ENCODE measurements at regions not wholly inside any gene's neighbourhood (a gene's known extent, or its start where the extent isn't known, plus 50 kb on each side); places are given as distances from the start of the nearest gene placed in this dataset.

- peaks cover 8% of the 10 kb centered on the region in 2 donors for H3K9me3 Mint-ChIP-seq
- no peak for DNase-seq
- no peaks in the 10 kb centered on the region for H3K4me1 Mint-ChIP-seq (ENCODE audit: low read depth)
- H3K36me3 Mint-ChIP-seq (ENCODE audit: insufficient read depth in 2 of 2) = no peaks in the 10 kb centered on the region
- H3K27me3 Mint-ChIP-seq (ENCODE audit: low read depth) = no peaks in the 10 kb centered on the region
- H3K4me3 Mint-ChIP-seq = no peak overlapping the region
- no peak for ATAC-seq (replicated peaks in 1 of 2)
- no peak overlapping the region for H3K27ac Mint-ChIP-seq
These were observed 179.6 kb upstream of the TCERG1L start for GRCh38 chr10:131490991-131491594.

- H3K27me3 Mint-ChIP-seq (ENCODE audit: low read depth) = no peaks in the 10 kb centered on the region
- H3K4me3 Mint-ChIP-seq = no peak overlapping the region
- ATAC-seq (replicated peaks in 1 of 2) = no peak
- peaks cover 1 to 2% of the 10 kb centered on the region in 2 donors for H3K9me3 Mint-ChIP-seq
- H3K4me1 Mint-ChIP-seq (ENCODE audit: low read depth) = no peaks in the 10 kb centered on the region
- no peak overlapping the region for H3K27ac Mint-ChIP-seq
- no peak for DNase-seq
- no peaks in the 10 kb centered on the region for H3K36me3 Mint-ChIP-seq (ENCODE audit: insufficient read depth in 2 of 2)
These were observed 180.8 kb upstream of the TCERG1L start for GRCh38 chr10:131492211-131492857.

- Mint-ChIP-seq H3K27ac (no peak overlapping the region), H3K4me3 (no peak overlapping the region), H3K4me1 (ENCODE audit: low read depth) (no peaks in the 10 kb centered on the region), H3K36me3 (ENCODE audit: insufficient read depth in 2 of 2) (no peaks in the 10 kb centered on the region), H3K27me3 (ENCODE audit: low read depth) (no peaks in the 10 kb centered on the region), H3K9me3 (no peaks in the 10 kb centered on the region)
- no peak for ATAC-seq (replicated peaks in 1 of 2)
- no peak for DNase-seq
These were observed 181.9 kb upstream of the TCERG1L start for GRCh38 chr10:131493432-131493831.

GRCh38 chr10:131494451-131494850 lies 182.9 kb upstream of the TCERG1L start:
- Mint-ChIP-seq H3K36me3 (ENCODE audit: insufficient read depth in 2 of 2) (no peaks in the 10 kb centered on the region), H3K4me1 (ENCODE audit: low read depth) (no peaks in the 10 kb centered on the region), H3K4me3 (no peak overlapping the region), H3K27ac (no peak overlapping the region), H3K27me3 (ENCODE audit: low read depth) (no peaks in the 10 kb centered on the region), H3K9me3 (no peaks in the 10 kb centered on the region)
- DNase-seq (no peak), ATAC-seq (replicated peaks in 1 of 2) (no peak)

- H3K27me3 Mint-ChIP-seq (ENCODE audit: low read depth) = no peaks in the 10 kb centered on the region
- no peaks in the 10 kb centered on the region for H3K9me3 Mint-ChIP-seq
These were observed 183.7 kb upstream of the TCERG1L start for GRCh38 chr10:131495224-131495623.

GRCh38 chr10:131495892-131496291 lies 184.4 kb upstream of the TCERG1L start:
- H3K27ac Mint-ChIP-seq = no peak overlapping the region
- no peaks in the 10 kb centered on the region for H3K36me3 Mint-ChIP-seq (ENCODE audit: insufficient read depth in 2 of 2)
- H3K4me1 Mint-ChIP-seq (ENCODE audit: low read depth) = no peaks in the 10 kb centered on the region
- H3K27me3 Mint-ChIP-seq (ENCODE audit: low read depth) = no peaks in the 10 kb centered on the region
- no peaks in the 10 kb centered on the region for H3K9me3 Mint-ChIP-seq
- H3K4me3 Mint-ChIP-seq = no peak overlapping the region
- ATAC-seq (replicated peaks in 1 of 2) = no peak
- DNase-seq = no peak

More at GRCh38 chr10:131495224-131495623, 183.7 kb upstream of the TCERG1L start:
- Mint-ChIP-seq H3K27ac (no peak overlapping the region), H3K4me1 (ENCODE audit: low read depth) (no peaks in the 10 kb centered on the region), H3K4me3 (no peak overlapping the region), H3K36me3 (ENCODE audit: insufficient read depth in 2 of 2) (no peaks in the 10 kb centered on the region)
- DNase-seq = no peak
- no peak for ATAC-seq (replicated peaks in 1 of 2)

GRCh38 chr10:131496351-131497052 lies 185.0 kb upstream of the TCERG1L start:
- H3K9me3 Mint-ChIP-seq = peaks cover 0 to under 1% of the 10 kb centered on the region in 2 donors
- ATAC-seq (replicated peaks in 1 of 2) (no peak), DNase-seq (no peak)
- no peaks in the 10 kb centered on the region for H3K4me1 Mint-ChIP-seq (ENCODE audit: low read depth)
- H3K27me3 Mint-ChIP-seq (ENCODE audit: low read depth) = no peaks in the 10 kb centered on the region
- no peaks in the 10 kb centered on the region for H3K36me3 Mint-ChIP-seq (ENCODE audit: insufficient read depth in 2 of 2)
- H3K4me3 Mint-ChIP-seq = no peak overlapping the region
- no peak overlapping the region for H3K27ac Mint-ChIP-seq

- H3K9me3 Mint-ChIP-seq = peaks cover 12 to 15% of the 10 kb centered on the region in 2 donors
- H3K4me1 Mint-ChIP-seq (ENCODE audit: low read depth) = no peaks in the 10 kb centered on the region
- peaks cover 0 to 11% of the 10 kb centered on the region in 2 donors for H3K36me3 Mint-ChIP-seq (ENCODE audit: insufficient read depth in 2 of 2)
- DNase-seq (no peak), ATAC-seq (replicated peaks in 1 of 2) (no peak)
- H3K4me3 Mint-ChIP-seq = no peak overlapping the region
- H3K27me3 Mint-ChIP-seq (ENCODE audit: low read depth) = no peaks in the 10 kb centered on the region
- H3K27ac Mint-ChIP-seq = no peak overlapping the region
These were observed 188.0 kb upstream of the TCERG1L start for GRCh38 chr10:131499566-131499965.

GRCh38 chr10:131500181-131500580 lies 188.7 kb upstream of the TCERG1L start:
- DNase-seq = no peak
- Mint-ChIP-seq H3K27ac (no peak overlapping the region), H3K4me1 (ENCODE audit: low read depth) (no peaks in the 10 kb centered on the region), H3K36me3 (ENCODE audit: insufficient read depth in 2 of 2) (peaks cover 0 to 11% of the 10 kb centered on the region in 2 donors), H3K27me3 (ENCODE audit: low read depth) (no peaks in the 10 kb centered on the region), H3K4me3 (no peak overlapping the region), H3K9me3 (peaks cover 12 to 15% of the 10 kb centered on the region in 2 donors)
- no peak for ATAC-seq (replicated peaks in 1 of 2)

- DNase-seq (no peak), ATAC-seq (replicated peaks in 1 of 2) (no peak)
- Mint-ChIP-seq H3K36me3 (ENCODE audit: insufficient read depth in 2 of 2) (peaks cover 0 to 11% of the 10 kb centered on the region in 2 donors), H3K4me3 (no peak overlapping the region), H3K4me1 (ENCODE audit: low read depth) (no peaks in the 10 kb centered on the region), H3K9me3 (peaks cover 12 to 15% of the 10 kb centered on the region in 2 donors), H3K27me3 (ENCODE audit: low read depth) (no peaks in the 10 kb centered on the region), H3K27ac (no peak overlapping the region)
These were observed 189.4 kb upstream of the TCERG1L start for GRCh38 chr10:131500892-131501291.

GRCh38 chr10:131503992-131504391 lies 192.5 kb upstream of the TCERG1L start:
- no peak for ATAC-seq (replicated peaks in 1 of 2)
- Mint-ChIP-seq H3K27ac (no peak overlapping the region), H3K4me1 (ENCODE audit: low read depth) (no peaks in the 10 kb centered on the region), H3K27me3 (ENCODE audit: low read depth) (no peaks in the 10 kb centered on the region), H3K36me3 (ENCODE audit: insufficient read depth in 2 of 2) (peaks cover 0 to 11% of the 10 kb centered on the region in 2 donors), H3K9me3 (peaks cover 12 to 15% of the 10 kb centered on the region in 2 donors), H3K4me3 (no peak overlapping the region)
- no peak for DNase-seq

GRCh38 chr10:131511391-131511790 lies 199.9 kb upstream of the TCERG1L start:
- ATAC-seq (replicated peaks in 1 of 2) (no peak), DNase-seq (no peak)
- peaks cover 2 to 8% of the 10 kb centered on the region in 2 donors for H3K9me3 Mint-ChIP-seq
- no peaks in the 10 kb centered on the region for H3K36me3 Mint-ChIP-seq (ENCODE audit: insufficient read depth in 2 of 2)
- H3K4me3 Mint-ChIP-seq = no peak overlapping the region
- H3K27me3 Mint-ChIP-seq (ENCODE audit: low read depth) = no peaks in the 10 kb centered on the region
- H3K4me1 Mint-ChIP-seq (ENCODE audit: low read depth) = no peaks in the 10 kb centered on the region
- no peak overlapping the region for H3K27ac Mint-ChIP-seq

- H3K4me1 Mint-ChIP-seq (ENCODE audit: low read depth) = no peaks in the 10 kb centered on the region
- ATAC-seq (replicated peaks in 1 of 2) (no peak), DNase-seq (no peak)
- no peak overlapping the region for H3K4me3 Mint-ChIP-seq
- peaks cover 2 to 8% of the 10 kb centered on the region in 2 donors for H3K9me3 Mint-ChIP-seq
- no peaks in the 10 kb centered on the region for H3K36me3 Mint-ChIP-seq (ENCODE audit: insufficient read depth in 2 of 2)
- no peaks in the 10 kb centered on the region for H3K27me3 Mint-ChIP-seq (ENCODE audit: low read depth)
- H3K27ac Mint-ChIP-seq = no peak overlapping the region
These were observed 201.3 kb upstream of the TCERG1L start for GRCh38 chr10:131512852-131513251.

Data from activated T-cell treated with anti-CD3 and anti-CD28 coated beads, Interleukin-2, amount 50 U/mL, for 72 hours (primary cell).